ENCODE measurements at regions not wholly inside any gene's neighbourhood (a gene's known extent, or its start where the extent isn't known, plus 50 kb on each side); places are given as distances from the start of the nearest gene placed in this dataset.

DNA sequence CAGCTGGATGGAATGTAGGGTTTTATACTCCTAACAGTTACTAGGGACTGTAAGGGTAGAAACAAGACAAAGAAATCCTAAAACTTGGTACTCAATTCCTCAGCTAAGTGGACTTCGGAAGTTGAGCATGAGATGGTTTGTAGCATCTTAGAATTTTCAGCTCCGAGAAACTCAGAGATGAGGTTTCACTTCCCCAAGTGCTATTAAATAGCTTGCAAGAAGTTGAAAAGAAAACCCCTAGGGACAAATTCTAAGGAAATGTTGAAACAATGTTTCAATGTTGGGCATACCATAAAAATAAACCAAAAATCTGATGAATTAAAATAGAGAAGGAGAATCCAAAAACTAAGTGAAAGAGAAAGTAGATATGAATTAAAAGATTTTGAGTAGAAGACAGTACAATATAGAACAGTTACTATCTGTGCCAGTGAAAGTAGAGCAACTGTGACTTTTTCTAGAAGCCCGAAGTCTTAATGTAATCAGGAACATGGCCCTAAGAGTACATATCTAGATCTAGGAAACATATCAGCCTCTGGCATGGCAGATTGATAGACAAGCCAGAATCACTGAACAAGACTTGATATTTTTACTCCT lies 308.6 kb upstream of the RGMB start:
- no peaks in the 10 kb centered on the region for H3K9me3 ChIP-seq (ENCODE audit: low read length)
- no peaks in the 10 kb centered on the region for H3K9me2 ChIP-seq (ENCODE audit: insufficient read depth, low read length)
- H3K36me3 ChIP-seq (ENCODE audit: insufficient read depth, low read length), result no peaks in the 10 kb centered on the region
- H4K20me1 ChIP-seq (ENCODE audit: insufficient read depth), result no peaks in the 10 kb centered on the region
- H3K27ac ChIP-seq (ENCODE audit: low read length), result no peak overlapping the region
- no peak for TF ChIP-seq SMC3 (conservative IDR thresholded peaks at IDR 0.05; ENCODE audit: poor library complexity)
- TF ChIP-seq TAF1 (IDR thresholded peaks at IDR 0.05; ENCODE audit: low read depth), result no peak
- TF ChIP-seq RAD21 (conservative IDR thresholded peaks at IDR 0.05), result no peak
- no peak for TF ChIP-seq EZH2 (IDR thresholded peaks at IDR 0.05; ENCODE audit: borderline replicate concordance, insufficient read depth, low read length, poor library complexity, severe bottlenecking)
- no peak for TF ChIP-seq EP300 (conservative IDR thresholded peaks at IDR 0.05; ENCODE audit: poor library complexity, severe bottlenecking)
- TF ChIP-seq, protein P1, sequence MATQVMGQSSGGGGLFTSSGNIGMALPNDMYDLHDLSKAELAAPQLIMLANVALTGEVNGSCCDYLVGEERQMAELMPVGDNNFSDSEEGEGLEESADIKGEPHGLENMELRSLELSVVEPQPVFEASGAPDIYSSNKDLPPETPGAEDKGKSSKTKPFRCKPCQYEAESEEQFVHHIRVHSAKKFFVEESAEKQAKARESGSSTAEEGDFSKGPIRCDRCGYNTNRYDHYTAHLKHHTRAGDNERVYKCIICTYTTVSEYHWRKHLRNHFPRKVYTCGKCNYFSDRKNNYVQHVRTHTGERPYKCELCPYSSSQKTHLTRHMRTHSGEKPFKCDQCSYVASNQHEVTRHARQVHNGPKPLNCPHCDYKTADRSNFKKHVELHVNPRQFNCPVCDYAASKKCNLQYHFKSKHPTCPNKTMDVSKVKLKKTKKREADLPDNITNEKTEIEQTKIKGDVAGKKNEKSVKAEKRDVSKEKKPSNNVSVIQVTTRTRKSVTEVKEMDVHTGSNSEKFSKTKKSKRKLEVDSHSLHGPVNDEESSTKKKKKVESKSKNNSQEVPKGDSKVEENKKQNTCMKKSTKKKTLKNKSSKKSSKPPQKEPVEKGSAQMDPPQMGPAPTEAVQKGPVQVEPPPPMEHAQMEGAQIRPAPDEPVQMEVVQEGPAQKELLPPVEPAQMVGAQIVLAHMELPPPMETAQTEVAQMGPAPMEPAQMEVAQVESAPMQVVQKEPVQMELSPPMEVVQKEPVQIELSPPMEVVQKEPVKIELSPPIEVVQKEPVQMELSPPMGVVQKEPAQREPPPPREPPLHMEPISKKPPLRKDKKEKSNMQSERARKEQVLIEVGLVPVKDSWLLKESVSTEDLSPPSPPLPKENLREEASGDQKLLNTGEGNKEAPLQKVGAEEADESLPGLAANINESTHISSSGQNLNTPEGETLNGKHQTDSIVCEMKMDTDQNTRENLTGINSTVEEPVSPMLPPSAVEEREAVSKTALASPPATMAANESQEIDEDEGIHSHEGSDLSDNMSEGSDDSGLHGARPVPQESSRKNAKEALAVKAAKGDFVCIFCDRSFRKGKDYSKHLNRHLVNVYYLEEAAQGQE (IDR thresholded peaks at IDR 0.05; ENCODE audit: borderline replicate concordance), result no peak
- no peak for TF ChIP-seq POLR2AphosphoS5 (IDR thresholded peaks at IDR 0.05)
- TF ChIP-seq MXI1 (conservative IDR thresholded peaks at IDR 0.05; ENCODE audit: poor library complexity, severe bottlenecking), result no peak
- TF ChIP-seq, protein P2, sequence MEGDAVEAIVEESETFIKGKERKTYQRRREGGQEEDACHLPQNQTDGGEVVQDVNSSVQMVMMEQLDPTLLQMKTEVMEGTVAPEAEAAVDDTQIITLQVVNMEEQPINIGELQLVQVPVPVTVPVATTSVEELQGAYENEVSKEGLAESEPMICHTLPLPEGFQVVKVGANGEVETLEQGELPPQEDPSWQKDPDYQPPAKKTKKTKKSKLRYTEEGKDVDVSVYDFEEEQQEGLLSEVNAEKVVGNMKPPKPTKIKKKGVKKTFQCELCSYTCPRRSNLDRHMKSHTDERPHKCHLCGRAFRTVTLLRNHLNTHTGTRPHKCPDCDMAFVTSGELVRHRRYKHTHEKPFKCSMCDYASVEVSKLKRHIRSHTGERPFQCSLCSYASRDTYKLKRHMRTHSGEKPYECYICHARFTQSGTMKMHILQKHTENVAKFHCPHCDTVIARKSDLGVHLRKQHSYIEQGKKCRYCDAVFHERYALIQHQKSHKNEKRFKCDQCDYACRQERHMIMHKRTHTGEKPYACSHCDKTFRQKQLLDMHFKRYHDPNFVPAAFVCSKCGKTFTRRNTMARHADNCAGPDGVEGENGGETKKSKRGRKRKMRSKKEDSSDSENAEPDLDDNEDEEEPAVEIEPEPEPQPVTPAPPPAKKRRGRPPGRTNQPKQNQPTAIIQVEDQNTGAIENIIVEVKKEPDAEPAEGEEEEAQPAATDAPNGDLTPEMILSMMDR (IDR thresholded peaks at IDR 0.05; ENCODE audit: poor library complexity, severe bottlenecking), result no peak
- no peak overlapping the region for H3K4me3 ChIP-seq (ENCODE audit: low read length)
- no peak overlapping the region for H3K4me2 ChIP-seq (ENCODE audit: low read length)
- H3F3A ChIP-seq (ENCODE audit: insufficient read depth, low read length, poor library complexity, severe bottlenecking), result no peaks in the 10 kb centered on the region
- no peaks in the 10 kb centered on the region for H3K79me2 ChIP-seq (replicated peaks; ENCODE audit: insufficient read depth, low read length)
- H3K27me3 ChIP-seq (ENCODE audit: insufficient read depth, low read depth, low read length), result no peaks in the 10 kb centered on the region
- no peak overlapping the region for H2AFZ ChIP-seq (ENCODE audit: low read depth, low read length)
- H3K9ac ChIP-seq (ENCODE audit: low read length), result no peak overlapping the region

DNA sequence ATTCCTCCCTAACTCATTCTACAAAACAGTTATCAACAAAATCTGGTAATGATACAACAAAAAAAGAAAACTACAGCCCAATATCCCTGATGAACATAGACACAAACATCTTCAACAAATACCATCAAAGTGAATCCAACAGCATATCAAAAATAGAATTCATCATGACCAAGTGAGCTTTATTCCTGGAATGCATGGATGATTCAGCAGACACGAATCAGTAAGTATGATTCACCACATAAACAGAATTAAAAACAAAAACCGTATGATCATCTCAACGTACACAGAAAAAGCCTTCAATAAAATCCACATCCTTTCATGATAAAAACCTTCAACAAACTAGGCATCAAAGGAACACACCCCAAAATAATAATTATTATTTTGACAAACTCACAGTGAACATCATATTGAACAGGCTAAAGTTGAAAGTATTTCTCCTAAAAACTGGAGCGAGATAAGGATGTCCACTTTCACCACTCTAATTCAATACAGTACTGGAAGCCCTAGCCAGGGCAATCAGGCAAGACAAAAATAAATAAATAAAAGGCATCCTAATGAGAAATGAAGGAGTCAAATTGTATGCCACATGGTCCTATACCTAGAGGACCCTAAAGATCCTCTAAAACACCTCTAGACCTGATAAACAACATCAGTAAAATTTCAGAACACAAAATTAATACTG lies 305.1 kb upstream of the RGMB start:
- Histone ChIP-seq H3K4me2 (ENCODE audit: low read length) (no peak overlapping the region), H3K9me3 (ENCODE audit: low read length) (no peaks in the 10 kb centered on the region), H3K27ac (ENCODE audit: low read length) (no peak overlapping the region), H3K9me2 (ENCODE audit: insufficient read depth, low read length) (no peaks in the 10 kb centered on the region), H3K9ac (ENCODE audit: low read length) (no peak overlapping the region), H3K79me2 (replicated peaks; ENCODE audit: insufficient read depth, low read length) (no peaks in the 10 kb centered on the region), H3F3A (ENCODE audit: insufficient read depth, low read length, poor library complexity, severe bottlenecking) (no peaks in the 10 kb centered on the region), H3K36me3 (ENCODE audit: insufficient read depth, low read length) (no peaks in the 10 kb centered on the region), H2AFZ (ENCODE audit: low read depth, low read length) (no peak overlapping the region), H4K20me1 (ENCODE audit: insufficient read depth) (no peaks in the 10 kb centered on the region), H3K4me3 (ENCODE audit: low read length) (no peak overlapping the region), H3K27me3 (ENCODE audit: insufficient read depth, low read depth, low read length) (no peaks in the 10 kb centered on the region)
- TF ChIP-seq MXI1 (conservative IDR thresholded peaks at IDR 0.05; ENCODE audit: poor library complexity, severe bottlenecking) (no peak), RAD21 (conservative IDR thresholded peaks at IDR 0.05) (no peak), EZH2 (IDR thresholded peaks at IDR 0.05; ENCODE audit: borderline replicate concordance, insufficient read depth, low read length, poor library complexity, severe bottlenecking) (no peak), POLR2AphosphoS5 (IDR thresholded peaks at IDR 0.05) (no peak), SMC3 (conservative IDR thresholded peaks at IDR 0.05; ENCODE audit: poor library complexity) (no peak), TAF1 (IDR thresholded peaks at IDR 0.05; ENCODE audit: low read depth) (no peak), EP300 (conservative IDR thresholded peaks at IDR 0.05; ENCODE audit: poor library complexity, severe bottlenecking) (no peak)
- TF ChIP-seq, protein P2 (IDR thresholded peaks at IDR 0.05; ENCODE audit: poor library complexity, severe bottlenecking), result no peak
- TF ChIP-seq, protein P1 (IDR thresholded peaks at IDR 0.05; ENCODE audit: borderline replicate concordance), result no peak
